GM12865 (cell line): ENCODE measurements at regions not wholly inside any gene's neighbourhood (a gene's known extent, or its start where the extent isn't known, plus 50 kb on each side); places are given as distances from the start of the nearest gene placed in this dataset.
"Not testable (repeated sequence)": the region's sequence is repeated elsewhere in the genome, so short reads cannot be mapped to it uniquely, and the experiment has no call there.

Experiments
- DNase-seq: peaks from one replicate; pipeline ENCODE4 v3.0.0; 2010; ENCODE audit warnings: low read depth
- H3K4me3 ChIP-seq: 2 replicates; pipeline ENCODE4 v1.5.1; 2011; ENCODE audit warnings: mild to moderate bottlenecking, low read depth, low read length, control low read depth
- CTCF ChIP-seq: IDR thresholded peaks from 2 replicates; pipeline ENCODE4 v1.5.1; 2011; ENCODE audit warnings: low read length, control low read depth, low read depth, inconsistent platforms; ENCODE audit not compliant: insufficient read depth; ENCODE audit errors: missing control alignments

- DNase-seq: no peak
- no peak for TF ChIP-seq CTCF
- no peak overlapping the region for H3K4me3 ChIP-seq
Observed at GRCh38 chr7:110448918-110449317, 642.0 kb upstream of the LRRN3 start.

DNA sequence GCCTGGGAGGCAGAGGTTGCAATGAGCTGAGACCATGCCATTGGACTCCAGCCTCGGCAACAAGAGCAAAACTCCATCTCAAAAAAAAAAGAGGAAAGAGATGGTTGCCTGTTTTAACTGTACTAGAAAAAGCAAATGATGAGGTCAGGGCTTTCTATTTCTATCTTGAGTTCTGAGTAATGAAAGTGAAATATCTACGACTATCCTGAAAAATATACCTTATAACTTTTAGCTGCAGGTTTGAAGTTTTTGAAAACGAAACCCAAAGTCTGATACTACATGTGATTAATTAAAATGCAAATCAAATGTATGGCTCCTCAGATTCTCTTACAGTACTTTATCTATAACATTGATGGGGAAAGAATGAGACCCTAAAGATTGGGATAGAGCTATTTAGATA is 636.2 kb upstream of the LRRN3 start:
- peak; percentile 6 for DNase-seq
- no peak for TF ChIP-seq CTCF
- H3K4me3 ChIP-seq: no peak overlapping the region

DNA sequence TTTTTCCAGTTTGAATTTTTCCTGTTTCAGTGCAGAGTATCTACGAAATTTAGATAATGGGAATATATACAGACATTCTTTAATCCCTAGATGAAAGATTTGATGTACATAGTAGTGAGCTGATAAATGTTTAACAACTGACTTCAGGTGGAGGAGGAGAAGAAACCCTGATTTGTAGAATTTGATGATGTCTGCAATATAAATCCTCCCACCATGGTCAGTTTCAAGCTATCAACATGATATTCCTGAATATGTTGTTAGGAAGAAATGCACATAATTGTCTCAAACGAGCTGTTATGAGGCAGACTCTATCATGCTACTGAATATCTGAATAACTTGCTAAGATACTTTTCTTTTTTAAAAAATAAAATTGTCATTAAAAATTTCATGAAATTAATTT is 629.3 kb upstream of the LRRN3 start:
- TF ChIP-seq CTCF: no peak
- DNase-seq: no peak
- H3K4me3 ChIP-seq: no peak overlapping the region

DNA sequence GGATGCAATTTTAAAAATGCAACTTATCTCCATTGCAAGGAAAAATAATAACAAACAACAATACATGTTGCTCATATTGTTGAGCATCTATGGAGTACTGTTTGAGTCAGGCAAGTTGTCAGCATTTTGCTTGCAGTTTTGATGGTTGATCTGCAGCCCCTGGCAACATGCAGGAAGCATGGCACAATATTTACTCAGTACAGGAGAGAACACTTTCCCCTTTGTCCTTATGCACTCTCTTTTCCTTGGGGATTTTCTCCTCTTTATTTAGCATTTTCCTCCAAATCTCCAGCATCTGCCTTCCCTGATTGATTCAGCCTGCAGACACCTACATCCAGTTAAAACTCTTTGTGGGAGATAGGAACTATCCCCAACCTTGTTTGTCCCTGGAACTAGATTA is 620.5 kb upstream of the LRRN3 start:
- H3K4me3 ChIP-seq: no peak overlapping the region
- no peak for TF ChIP-seq CTCF
- DNase-seq: no peak

DNA sequence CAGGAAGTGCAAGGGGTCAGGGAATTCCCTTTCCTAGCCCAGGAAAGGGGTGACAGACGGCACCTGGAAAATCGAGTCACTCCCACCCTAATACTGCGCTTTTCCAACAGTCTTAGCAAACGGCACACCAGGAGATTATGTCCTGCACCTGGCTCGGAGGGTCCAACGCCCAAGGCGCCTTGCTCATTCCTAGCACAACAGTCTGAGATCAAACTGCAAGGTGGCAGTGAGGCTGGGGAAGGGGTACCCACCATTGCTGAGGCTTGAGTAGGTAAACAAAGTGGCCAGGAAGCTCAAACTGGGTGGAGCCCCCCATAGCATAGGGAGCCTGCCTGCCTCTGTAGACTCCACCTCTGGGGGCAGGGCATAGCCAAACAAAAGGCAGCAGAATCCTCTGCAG is 618.5 kb upstream of the LRRN3 start:
- H3K4me3 ChIP-seq: not testable (repeated sequence)

DNA sequence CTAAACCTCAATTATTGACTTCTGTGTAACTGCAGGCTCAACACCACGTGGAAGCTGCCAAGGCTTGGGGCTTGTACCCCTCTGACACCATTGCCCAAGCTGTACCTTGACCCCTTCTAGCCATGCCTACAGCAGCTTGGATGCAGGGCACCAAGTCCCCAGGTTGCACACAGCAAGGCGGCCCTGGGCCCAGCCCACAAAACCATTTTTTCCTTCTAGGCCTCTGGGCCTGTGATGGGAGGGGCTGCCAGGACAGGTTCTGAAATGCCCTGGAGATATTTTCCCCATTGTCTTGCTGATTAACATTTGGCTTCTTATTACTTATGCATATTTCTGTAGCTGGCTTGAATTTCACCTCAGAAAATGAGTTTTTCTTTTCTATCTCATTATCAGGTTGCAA is 610.0 kb upstream of the LRRN3 start:
- DNase-seq: no peak
- TF ChIP-seq CTCF: no peak
- no peak overlapping the region for H3K4me3 ChIP-seq

More for the DNA sequence above, 618.5 kb upstream of the LRRN3 start:
- DNase-seq: not testable (repeated sequence)

DNA sequence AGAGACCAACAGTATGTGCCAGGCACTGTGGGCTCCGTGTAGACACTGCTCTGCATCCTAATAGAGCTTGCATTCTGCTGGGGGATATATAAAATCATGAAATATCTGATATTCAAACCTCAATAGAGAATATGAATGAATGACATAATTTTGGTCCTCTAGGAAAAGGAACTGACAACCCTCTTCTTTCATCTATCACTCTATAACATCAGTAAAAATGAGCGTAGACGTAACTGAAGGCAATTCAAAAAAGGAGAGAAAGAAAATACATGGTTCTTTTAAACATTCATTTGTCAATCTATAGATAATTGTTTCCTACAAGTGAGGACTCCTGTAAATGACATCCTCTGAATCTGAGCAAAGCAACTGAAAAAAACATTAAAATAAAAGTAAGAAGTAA is 607.4 kb upstream of the LRRN3 start:
- no peak for DNase-seq
- no peak for TF ChIP-seq CTCF

GRCh38 chr7:110484356-110484755 is 606.6 kb upstream of the LRRN3 start:
- no peak for DNase-seq
- TF ChIP-seq CTCF: no peak
- no peak overlapping the region for H3K4me3 ChIP-seq

More for the DNA sequence above, 607.4 kb upstream of the LRRN3 start:
- no peak overlapping the region for H3K4me3 ChIP-seq
